ENCODE measurements at regions not wholly inside any gene's neighbourhood (a gene's known extent, or its start where the extent isn't known, plus 50 kb on each side); places are given as distances from the start of the nearest gene placed in this dataset.

DNA sequence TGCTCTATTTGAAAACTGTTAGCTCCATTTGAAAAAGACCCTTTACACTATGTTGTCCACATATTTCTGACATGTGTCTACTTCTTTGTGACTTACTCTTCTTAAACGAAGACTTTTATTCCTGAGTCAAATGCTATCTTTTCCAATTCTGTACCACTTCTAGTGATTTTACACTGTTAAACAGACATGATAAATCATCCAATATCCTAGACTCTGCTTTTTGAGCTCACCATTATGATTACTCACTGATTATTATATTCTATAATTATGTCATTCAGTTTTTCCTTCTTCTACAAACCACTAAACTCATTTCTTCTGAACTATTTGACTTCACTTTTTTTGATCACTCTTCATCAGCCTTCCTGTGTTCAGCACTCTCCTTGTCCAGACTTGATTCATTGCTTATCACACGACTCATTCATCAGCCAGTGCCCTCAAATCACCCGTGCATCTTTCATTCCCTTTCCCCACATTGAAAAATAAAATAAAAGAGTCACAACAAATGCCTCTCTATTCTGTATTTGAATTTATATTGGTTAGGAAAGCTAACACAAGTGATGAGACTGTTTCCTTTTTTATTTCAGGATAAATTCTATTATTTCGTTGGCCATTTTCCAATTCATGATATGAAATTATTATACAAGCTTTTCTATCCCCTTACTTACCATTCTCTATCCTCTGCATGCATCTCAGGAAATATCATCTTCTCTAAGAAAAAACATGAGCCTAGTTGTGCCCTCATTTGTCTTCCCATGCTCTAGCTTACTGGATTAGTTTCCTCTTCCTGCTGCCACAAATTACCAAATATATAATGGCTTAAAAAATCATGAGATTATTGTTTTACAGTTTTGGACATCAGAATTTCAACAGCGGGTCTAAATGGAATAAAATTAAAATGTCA lies 1482.1 kb upstream of the MIR17HG start:
- no peak for TF ChIP-seq GATA3 (IDR thresholded peaks at IDR 0.05; ENCODE audit: low read depth, low read length)
- no peak for TF ChIP-seq GATA2 (IDR thresholded peaks at IDR 0.05; ENCODE audit: low read depth, low read length)

Data from SH-SY5Y (cell line).